K562 (cell line): ENCODE measurements at regions not wholly inside any gene's neighbourhood (a gene's known extent, or its start where the extent isn't known, plus 50 kb on each side); places are given as distances from the start of the nearest gene placed in this dataset.

Experiments used
- ATAC-seq: fragments of 200-7000 bp; cut with Tn5 transposase; 3 replicates; pipeline ENCODE4 v1.9.1; 2020; ENCODE audit warnings: moderate library complexity
- BruUV-seq: library from RNA; stranded (reverse); fragments of 400-500 nt; replicated peaks from 2 replicates; lab custom pipeline; 2021; lab: Mats Ljungman, UMichigan
- CTCF ChIA-PET: fragments of 300-600 bp; formaldehyde crosslinking; extraction: SDS; loops from one replicate; lab custom pipeline; 2021; ENCODE audit warnings: low intra/inter-chr PET ratio; lab: Yijun Ruan, JAX
- POLR2A ChIA-PET: fragments of 300-600, 350-650 bp; sonication (Branson Sonifier 250); formaldehyde crosslinking; extraction: SDS; loops from one replicate; lab custom pipeline; 2021; ENCODE audit warnings: antibody characterized with exemption, inconsistent platforms; lab: Yijun Ruan, JAX
- DNase-seq, 4 experiments: peaks; one replicate each; pipeline versions ENCODE4 v3.0.0 to v3.0.0-alpha.2; 2011 to 2018; ENCODE audit warnings: low spot score in 3 of 4, mixed read lengths in 3 of 4; ENCODE audit errors: extremely low read depth in 1 of 4
- FAIRE-seq: peaks from 2 replicates; lab custom pipeline; 2011; peaks lifted over from hg19 to GRCh38; lab: Jason Lieb, UNC
- H2AFZ ChIP-seq: 2 replicates; pipeline ENCODE4 v1.6.0; 2011; ENCODE audit warnings: low read depth, low read length, control low read depth, inconsistent platforms
- H3K27ac ChIP-seq: fragments of 200-600 bp; 3 replicates; pipeline ENCODE4 v1.8.0; 2011; ENCODE audit warnings: low read depth, mild to moderate bottlenecking, control low read depth, inconsistent platforms, low read length, moderate library complexity, mixed read lengths; ENCODE audit errors: extremely low read depth
- H3K27me3 ChIP-seq, 2 experiments: fragments of 300-600 bp in 1 of 2; 2 replicates in 1 of 2; 3 replicates in 1 of 2; pipeline versions ENCODE4 v1.6.0 to v1.8.0; 2011; ENCODE audit warnings: inconsistent platforms in 2 of 2, low read length in 2 of 2, mild to moderate bottlenecking in 1 of 2, mixed read lengths in 1 of 2, moderate library complexity in 1 of 2; ENCODE audit not compliant: control insufficient read depth in 2 of 2, insufficient read depth in 2 of 2
- H3K36me3 ChIP-seq: fragments of 300-600 bp; 3 replicates; pipeline ENCODE4 v1.8.0; 2011; ENCODE audit warnings: mild to moderate bottlenecking, low read length, inconsistent platforms; ENCODE audit not compliant: control insufficient read depth, insufficient read depth
- H3K4me1 ChIP-seq, 2 experiments: fragments of 200-600 bp in 1 of 2; replicated peaks in 1 of 2; 2 replicates in 1 of 2; 3 replicates in 1 of 2; pipeline versions ENCODE4 v1.5.1 to v1.8.0; 2011; ENCODE audit warnings: inconsistent platforms in 2 of 2, low read length in 2 of 2, mild to moderate bottlenecking in 1 of 2, mixed read lengths in 1 of 2, moderate library complexity in 1 of 2; ENCODE audit not compliant: control insufficient read depth in 2 of 2, insufficient read depth in 2 of 2
- H3K4me2 ChIP-seq: 2 replicates; pipeline ENCODE4 v1.6.1; 2011; ENCODE audit warnings: low read length, control low read depth, inconsistent platforms, mixed read lengths; ENCODE audit not compliant: insufficient read depth
- H3K4me3 ChIP-seq: fragments of 200-600 bp; sonication (generic), shearing (Covaris generic); 2 replicates; pipeline ENCODE4 v1.5.1; 2016; ENCODE audit warnings: control low read depth, inconsistent platforms
- H3K79me2 ChIP-seq: fragments of 200-600 bp; 3 replicates; pipeline ENCODE4 v1.8.0; 2011; ENCODE audit warnings: low read length, inconsistent platforms; ENCODE audit not compliant: control insufficient read depth, insufficient read depth
- H3K9ac ChIP-seq, 2 experiments: 2 replicates each; pipeline versions ENCODE4 v1.6.0 to v1.6.1; 2011; ENCODE audit warnings: low read depth in 2 of 2, low read length in 2 of 2, control low read depth in 1 of 2, inconsistent platforms in 1 of 2, mild to moderate bottlenecking in 1 of 2, mixed read lengths in 1 of 2; ENCODE audit not compliant: insufficient read depth in 1 of 2
- H3K9me1 ChIP-seq: one replicate; pipeline ENCODE4 v1.6.0; 2011; ENCODE audit warnings: inconsistent platforms, mild to moderate bottlenecking, low read length, moderate library complexity; ENCODE audit not compliant: control insufficient read depth, insufficient read depth
- H3K9me3 ChIP-seq: replicated peaks from 2 replicates; pipeline ENCODE4 v1.5.1; 2011; ENCODE audit warnings: low read depth, low read length, inconsistent platforms; ENCODE audit not compliant: control insufficient read depth, insufficient read depth
- H4K20me1 ChIP-seq: replicated peaks from 2 replicates; pipeline ENCODE4 v1.6.1; 2011; ENCODE audit warnings: low read length, inconsistent platforms, mixed read lengths; ENCODE audit not compliant: control insufficient read depth, insufficient read depth
- BACH1 ChIP-seq: fragments of 200-800 bp; sonication (Bioruptor generic); IDR thresholded peaks from 2 replicates; pipeline ENCODE4 v1.6.1; 2016; ENCODE audit warnings: missing genetic modification characterization, missing compliant biosample characterization
- BRD9 ChIP-seq: fragments of 450-650 bp; IDR thresholded peaks from 2 replicates; pipeline ENCODE4 v1.6.1; 2018; ENCODE audit warnings: low read depth; ENCODE audit not compliant: partially characterized antibody
- CXXC5 ChIP-seq: fragments of 250-450 bp; sonication (Bioruptor Pico); IDR thresholded peaks from 2 replicates; pipeline ENCODE4 v1.8.0; 2022; ENCODE audit warnings: inconsistent platforms, mild to moderate bottlenecking, moderate library complexity
- JUNB ChIP-seq: fragments of 450-650 bp; formaldehyde crosslinking; conservative IDR thresholded peaks from 2 replicates; pipeline ENCODE4 v1.4.0; 2020; ENCODE audit warnings: mild to moderate bottlenecking
- KDM2B ChIP-seq: fragments of 250-450 bp; sonication (Bioruptor Pico); IDR thresholded peaks from 2 replicates; pipeline ENCODE4 v1.8.0; 2021; ENCODE audit warnings: mild to moderate bottlenecking, moderate library complexity
- PHB2 ChIP-seq: fragments of 450-650 bp; IDR thresholded peaks from 2 replicates; pipeline ENCODE4 v1.6.1; 2017; ENCODE audit warnings: low read depth
- POLR3A ChIP-seq: IDR thresholded peaks from 2 replicates; pipeline ENCODE4 v1.6.1; 2011; ENCODE audit warnings: borderline replicate concordance, mild to moderate bottlenecking, moderate library complexity; ENCODE audit not compliant: insufficient read length, insufficient read depth; ENCODE audit errors: extremely low read depth
- PTBP1 ChIP-seq: fragments of 200-400 bp; formaldehyde crosslinking; IDR thresholded peaks from 2 replicates; pipeline ENCODE4 v1.6.1; 2017; ENCODE audit warnings: low read depth, low read length
- PTRF ChIP-seq: fragments of 450-650 bp; IDR thresholded peaks from 2 replicates; pipeline ENCODE4 v1.6.1; 2016; ENCODE audit warnings: mild to moderate bottlenecking, missing genetic modification characterization, missing compliant biosample characterization
- SMARCC2 ChIP-seq: fragments of 450-650 bp; IDR thresholded peaks from 2 replicates; pipeline ENCODE4 v1.6.1; 2017; ENCODE audit warnings: antibody characterized with exemption, moderate library complexity, mild to moderate bottlenecking, low read depth
- ZNF518B ChIP-seq: fragments of 250-450 bp; sonication (Bioruptor Pico); IDR thresholded peaks from 2 replicates; pipeline ENCODE4 v1.5.0; 2021; ENCODE audit warnings: mild to moderate bottlenecking, moderate library complexity
- ZNF561 ChIP-seq: fragments of 450-650 bp; formaldehyde crosslinking; conservative IDR thresholded peaks from 2 replicates; pipeline ENCODE4 v1.4.0; 2020; ENCODE audit warnings: mild to moderate bottlenecking, moderate library complexity
- ZNF785 ChIP-seq: fragments of 250-450 bp; sonication (Bioruptor Pico); IDR thresholded peaks from 2 replicates; pipeline ENCODE4 v1.4.0; 2020; ENCODE audit warnings: mild to moderate bottlenecking
- WGBS: fragments of 100-300 bp; shearing (Covaris generic); methylation state at CpG from one replicate; pipeline ENCODE4 v1.1.6; 2016; ENCODE audit warnings: low coverage, mixed read lengths; ENCODE audit not compliant: insufficient coverage; ENCODE audit errors: missing lambda C conversion rate; 5-methylcytosine and 5-hydroxymethylcytosine counted together
- in situ Hi-C: fragments of 300-500 bp; cut with MboI; formaldehyde crosslinking; loops from 4 replicates; pipeline ENCODE4 v1.15.0; 2018; ENCODE audit warnings: inconsistent platforms, mixed read lengths
- intact Hi-C: fragments of 100-400 bp; cut with micrococcal nuclease; formaldehyde crosslinking; loops from 2 replicates; pipeline ENCODE4 v1.14.2; 2022
- TF ChIP-seq, protein P1 (sequence below): fragments of 150-350 bp; conservative IDR thresholded peaks from 2 replicates; pipeline ENCODE4 v1.6.1; 2014; ENCODE audit warnings: low read length
- TF ChIP-seq, protein P2 (sequence below): fragments of 450-650 bp; formaldehyde crosslinking; IDR thresholded peaks from 2 replicates; pipeline ENCODE4 v1.4.0; 2020; ENCODE audit warnings: mild to moderate bottlenecking

DNA sequence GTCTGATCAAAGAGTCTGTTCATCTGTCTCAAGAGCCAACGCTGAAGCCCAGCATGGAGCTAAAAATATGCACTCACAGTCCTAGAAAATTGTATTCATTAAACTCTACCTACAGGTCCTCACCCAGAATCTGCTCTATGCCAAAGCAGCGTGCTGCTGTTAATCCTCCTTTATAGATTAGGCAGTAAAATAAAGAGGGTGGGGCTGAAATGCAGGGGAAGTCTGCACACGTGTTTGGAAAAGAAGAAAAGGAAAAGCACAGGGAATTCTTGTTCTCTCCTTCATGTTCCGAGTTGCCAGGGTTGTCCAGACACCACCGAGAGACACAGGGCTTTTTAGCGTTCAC lies 121.4 kb upstream of the TMEM161B start:
- intact Hi-C loops (no loop called here), in situ Hi-C loops (no loop called here)
- ATAC-seq (no peak), FAIRE-seq (no peak), DNase-seq (no peak)
- Histone ChIP-seq H3K9me3 (no peaks in the 10 kb centered on the region), H3K9me1 (no peaks in the 10 kb centered on the region), H3K4me1 (no peaks in the 10 kb centered on the region; a peak in 1 of 5 replicates), H3K27ac (no peak overlapping the region), H2AFZ (peak overlapping the region; percentile 58), H3K36me3 (no peaks in the 10 kb centered on the region), H3K4me2 (no peak overlapping the region), H3K27me3 (no peaks in the 10 kb centered on the region), H3K9ac (no peak overlapping the region), H3K4me3 (no peak overlapping the region), H4K20me1 (no peaks in the 10 kb centered on the region), H3K79me2 (no peaks in the 10 kb centered on the region)
- BruUV-seq = no TSS peak
- ChIA-PET CTCF (no interaction called here), POLR2A (interaction anchor here (0.8 kb wide), 1 partner anchor 175 kb away, joined by 4 read pairs; no protein-coding TSS in a partner anchor)
- WGBS = 8% methylated on average over 4 of the region's 6 CpGs
- TF ChIP-seq BACH1 (tag) (no peak), CXXC5 (CRISPR knock-in tag) (no peak), JUNB (CRISPR knock-in tag) (no peak), SMARCC2 (no peak), POLR3A (no peak), PHB2 (no peak), KDM2B (CRISPR knock-in tag) (no peak), BRD9 (no peak), ZNF518B (CRISPR knock-in tag) (no peak), PTRF (tag) (no peak), ZNF561 (CRISPR knock-in tag) (no peak), ZNF785 (CRISPR knock-in tag) (no peak), PTBP1 (no peak)
- TF ChIP-seq, protein P1, sequence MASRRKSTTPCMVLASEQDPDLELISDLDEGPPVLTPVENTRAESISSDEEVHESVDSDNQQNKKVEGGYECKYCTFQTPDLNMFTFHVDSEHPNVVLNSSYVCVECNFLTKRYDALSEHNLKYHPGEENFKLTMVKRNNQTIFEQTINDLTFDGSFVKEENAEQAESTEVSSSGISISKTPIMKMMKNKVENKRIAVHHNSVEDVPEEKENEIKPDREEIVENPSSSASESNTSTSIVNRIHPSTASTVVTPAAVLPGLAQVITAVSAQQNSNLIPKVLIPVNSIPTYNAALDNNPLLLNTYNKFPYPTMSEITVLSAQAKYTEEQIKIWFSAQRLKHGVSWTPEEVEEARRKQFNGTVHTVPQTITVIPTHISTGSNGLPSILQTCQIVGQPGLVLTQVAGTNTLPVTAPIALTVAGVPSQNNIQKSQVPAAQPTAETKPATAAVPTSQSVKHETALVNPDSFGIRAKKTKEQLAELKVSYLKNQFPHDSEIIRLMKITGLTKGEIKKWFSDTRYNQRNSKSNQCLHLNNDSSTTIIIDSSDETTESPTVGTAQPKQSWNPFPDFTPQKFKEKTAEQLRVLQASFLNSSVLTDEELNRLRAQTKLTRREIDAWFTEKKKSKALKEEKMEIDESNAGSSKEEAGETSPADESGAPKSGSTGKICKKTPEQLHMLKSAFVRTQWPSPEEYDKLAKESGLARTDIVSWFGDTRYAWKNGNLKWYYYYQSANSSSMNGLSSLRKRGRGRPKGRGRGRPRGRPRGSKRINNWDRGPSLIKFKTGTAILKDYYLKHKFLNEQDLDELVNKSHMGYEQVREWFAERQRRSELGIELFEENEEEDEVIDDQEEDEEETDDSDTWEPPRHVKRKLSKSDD = no peak
- TF ChIP-seq, protein P2, sequence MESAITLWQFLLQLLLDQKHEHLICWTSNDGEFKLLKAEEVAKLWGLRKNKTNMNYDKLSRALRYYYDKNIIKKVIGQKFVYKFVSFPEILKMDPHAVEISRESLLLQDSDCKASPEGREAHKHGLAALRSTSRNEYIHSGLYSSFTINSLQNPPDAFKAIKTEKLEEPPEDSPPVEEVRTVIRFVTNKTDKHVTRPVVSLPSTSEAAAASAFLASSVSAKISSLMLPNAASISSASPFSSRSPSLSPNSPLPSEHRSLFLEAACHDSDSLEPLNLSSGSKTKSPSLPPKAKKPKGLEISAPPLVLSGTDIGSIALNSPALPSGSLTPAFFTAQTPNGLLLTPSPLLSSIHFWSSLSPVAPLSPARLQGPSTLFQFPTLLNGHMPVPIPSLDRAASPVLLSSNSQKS (CRISPR knock-in tag) = no peak
